Osteocyte (in vitro differentiated cells): ENCODE measurements at regions not wholly inside any gene's neighbourhood (a gene's known extent, or its start where the extent isn't known, plus 50 kb on each side); places are given as distances from the start of the nearest gene placed in this dataset.

Experiments used
- DNase-seq: peaks from one replicate; pipeline ENCODE4 v3.0.0; 2021; ENCODE audit warnings: mixed read lengths; ENCODE audit not compliant: unreplicated experiment; ENCODE audit errors: extremely low spot score
- H3K27ac Mint-ChIP-seq: one replicate; pipeline ENCODE4 v1.8.0; 2021; ENCODE audit warnings: mild to moderate bottlenecking, mixed read lengths; ENCODE audit not compliant: unreplicated experiment
- H3K27me3 Mint-ChIP-seq: one replicate; pipeline ENCODE4 v1.8.0; 2021; ENCODE audit warnings: mixed read lengths; ENCODE audit not compliant: unreplicated experiment
- H3K36me3 Mint-ChIP-seq: one replicate; pipeline ENCODE4 v1.8.0; 2021; ENCODE audit warnings: mixed read lengths; ENCODE audit not compliant: unreplicated experiment
- H3K4me1 Mint-ChIP-seq: one replicate; pipeline ENCODE4 v1.8.0; 2021; ENCODE audit warnings: mixed read lengths; ENCODE audit not compliant: unreplicated experiment
- H3K4me3 Mint-ChIP-seq: one replicate; pipeline ENCODE4 v1.8.0; 2021; ENCODE audit warnings: mild to moderate bottlenecking, moderate library complexity, mixed read lengths; ENCODE audit not compliant: unreplicated experiment
- H3K9me3 Mint-ChIP-seq: one replicate; pipeline ENCODE4 v1.8.0; 2021; ENCODE audit warnings: mixed read lengths; ENCODE audit not compliant: unreplicated experiment
- TF ChIP-seq, protein P1 (sequence below): fragments of 200-600 bp; sonication (generic); IDR thresholded peaks from 2 replicates; pipeline ENCODE4 v1.5.0; 2021; ENCODE audit warnings: antibody characterized with exemption, mild to moderate bottlenecking, moderate library complexity

DNA sequence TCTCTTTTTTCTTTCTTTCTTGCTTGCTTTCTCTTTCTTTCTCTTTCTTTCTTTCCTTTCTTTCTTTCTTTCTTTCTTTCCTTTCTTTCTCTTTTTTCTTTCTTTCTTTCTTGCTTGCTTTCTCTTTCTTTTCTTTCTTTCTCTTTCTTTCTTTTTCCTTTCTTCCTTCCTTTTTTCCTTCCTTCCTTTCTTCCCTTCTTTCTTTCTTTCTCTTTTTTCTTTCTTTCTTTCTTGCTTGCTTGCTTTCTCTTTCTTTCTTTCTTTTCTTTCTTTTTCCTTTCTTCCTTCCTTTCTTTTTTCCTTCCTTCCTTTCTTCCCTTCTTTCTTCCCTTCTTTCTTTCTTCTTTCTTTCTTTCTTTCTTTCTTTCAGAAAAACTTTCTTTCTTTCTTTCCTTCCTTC is 108.1 kb upstream of the SHOX start:
- no peaks in the 10 kb centered on the region for H3K36me3 Mint-ChIP-seq
- H3K9me3 Mint-ChIP-seq, result no peaks in the 10 kb centered on the region
- no peaks in the 10 kb centered on the region for H3K4me1 Mint-ChIP-seq
- no peak overlapping the region for H3K4me3 Mint-ChIP-seq
- TF ChIP-seq, protein P1, sequence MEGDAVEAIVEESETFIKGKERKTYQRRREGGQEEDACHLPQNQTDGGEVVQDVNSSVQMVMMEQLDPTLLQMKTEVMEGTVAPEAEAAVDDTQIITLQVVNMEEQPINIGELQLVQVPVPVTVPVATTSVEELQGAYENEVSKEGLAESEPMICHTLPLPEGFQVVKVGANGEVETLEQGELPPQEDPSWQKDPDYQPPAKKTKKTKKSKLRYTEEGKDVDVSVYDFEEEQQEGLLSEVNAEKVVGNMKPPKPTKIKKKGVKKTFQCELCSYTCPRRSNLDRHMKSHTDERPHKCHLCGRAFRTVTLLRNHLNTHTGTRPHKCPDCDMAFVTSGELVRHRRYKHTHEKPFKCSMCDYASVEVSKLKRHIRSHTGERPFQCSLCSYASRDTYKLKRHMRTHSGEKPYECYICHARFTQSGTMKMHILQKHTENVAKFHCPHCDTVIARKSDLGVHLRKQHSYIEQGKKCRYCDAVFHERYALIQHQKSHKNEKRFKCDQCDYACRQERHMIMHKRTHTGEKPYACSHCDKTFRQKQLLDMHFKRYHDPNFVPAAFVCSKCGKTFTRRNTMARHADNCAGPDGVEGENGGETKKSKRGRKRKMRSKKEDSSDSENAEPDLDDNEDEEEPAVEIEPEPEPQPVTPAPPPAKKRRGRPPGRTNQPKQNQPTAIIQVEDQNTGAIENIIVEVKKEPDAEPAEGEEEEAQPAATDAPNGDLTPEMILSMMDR, result no peak
- H3K27ac Mint-ChIP-seq, result no peak overlapping the region
- no peak for DNase-seq
- H3K27me3 Mint-ChIP-seq, result peaks cover 2% of the 10 kb centered on the region

DNA sequence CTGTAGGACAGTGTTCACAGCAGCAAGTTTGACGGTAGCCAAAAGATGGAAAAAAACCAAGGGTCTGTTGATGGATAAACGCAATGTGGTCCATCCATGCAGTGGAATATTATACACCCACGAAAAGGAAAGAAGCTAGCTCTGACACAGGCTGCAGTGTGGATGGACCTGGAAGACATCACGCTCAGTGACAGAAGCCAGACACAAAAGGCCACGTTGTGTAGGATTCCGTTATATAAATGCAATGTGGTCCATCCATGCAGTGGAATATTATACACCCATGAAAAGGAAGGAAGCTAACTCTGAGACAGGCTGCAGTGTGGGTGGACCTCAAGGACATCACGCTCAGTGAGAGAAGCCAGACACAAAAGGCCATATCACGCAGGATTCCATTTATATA is 105.5 kb upstream of the SHOX start:
- TF ChIP-seq, protein P1, result no peak
- Mint-ChIP-seq H3K4me3 (no peak overlapping the region), H3K36me3 (no peaks in the 10 kb centered on the region), H3K27me3 (no peaks in the 10 kb centered on the region), H3K27ac (no peak overlapping the region), H3K4me1 (no peaks in the 10 kb centered on the region), H3K9me3 (no peaks in the 10 kb centered on the region)
- DNase-seq, result no peak

DNA sequence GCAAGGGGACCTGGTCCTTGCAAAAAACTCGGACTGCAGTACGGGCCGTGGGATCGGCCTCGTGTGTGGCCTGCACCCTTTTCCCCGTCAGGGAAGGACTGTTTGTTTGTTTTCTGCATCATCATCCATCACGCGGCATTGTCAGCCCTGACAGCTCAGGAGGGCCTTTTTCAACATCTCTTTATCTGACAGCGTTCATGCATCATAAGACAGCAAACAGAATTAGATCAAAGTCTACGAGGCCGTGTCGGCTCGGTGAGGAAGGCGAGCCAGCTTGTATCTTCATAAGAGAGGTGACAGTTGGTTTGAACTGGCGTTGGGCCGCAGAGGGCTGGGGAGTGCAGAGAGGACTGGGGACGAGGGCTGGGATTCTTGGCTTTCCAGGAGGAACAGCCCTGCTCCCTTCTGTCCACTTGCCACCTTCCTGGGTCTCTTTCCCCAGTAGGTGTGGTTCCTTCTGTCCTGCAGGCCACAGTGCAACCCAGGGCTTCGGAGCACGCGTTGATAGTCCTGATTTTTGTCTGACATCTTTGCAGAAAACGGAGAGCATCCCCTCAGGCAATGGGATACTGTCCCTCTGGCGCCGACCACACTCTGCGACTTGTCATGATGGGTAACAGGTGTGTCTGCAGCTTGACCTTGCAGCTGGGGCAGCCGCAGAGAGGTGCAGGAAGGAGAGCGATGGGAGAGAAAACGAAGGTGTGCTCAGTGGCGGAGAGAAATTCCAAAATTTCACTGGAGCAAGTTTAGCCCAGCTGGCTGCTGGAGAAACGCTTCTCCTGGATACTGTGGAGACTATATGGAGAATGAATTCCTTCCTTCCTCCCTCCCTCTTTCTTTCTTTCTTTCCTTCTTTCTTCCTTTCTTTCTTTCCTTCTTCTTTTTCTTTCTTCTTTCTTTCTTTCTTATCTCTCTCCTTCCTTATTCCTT is 104.0 kb upstream of the SHOX start:
- H3K27me3 Mint-ChIP-seq, result no peaks in the 10 kb centered on the region
- H3K9me3 Mint-ChIP-seq, result no peaks in the 10 kb centered on the region
- no peaks in the 10 kb centered on the region for H3K4me1 Mint-ChIP-seq
- TF ChIP-seq, protein P1, result no peak
- DNase-seq, result no peak
- H3K4me3 Mint-ChIP-seq, result no peak overlapping the region
- no peaks in the 10 kb centered on the region for H3K36me3 Mint-ChIP-seq
- H3K27ac Mint-ChIP-seq, result no peak overlapping the region

DNA sequence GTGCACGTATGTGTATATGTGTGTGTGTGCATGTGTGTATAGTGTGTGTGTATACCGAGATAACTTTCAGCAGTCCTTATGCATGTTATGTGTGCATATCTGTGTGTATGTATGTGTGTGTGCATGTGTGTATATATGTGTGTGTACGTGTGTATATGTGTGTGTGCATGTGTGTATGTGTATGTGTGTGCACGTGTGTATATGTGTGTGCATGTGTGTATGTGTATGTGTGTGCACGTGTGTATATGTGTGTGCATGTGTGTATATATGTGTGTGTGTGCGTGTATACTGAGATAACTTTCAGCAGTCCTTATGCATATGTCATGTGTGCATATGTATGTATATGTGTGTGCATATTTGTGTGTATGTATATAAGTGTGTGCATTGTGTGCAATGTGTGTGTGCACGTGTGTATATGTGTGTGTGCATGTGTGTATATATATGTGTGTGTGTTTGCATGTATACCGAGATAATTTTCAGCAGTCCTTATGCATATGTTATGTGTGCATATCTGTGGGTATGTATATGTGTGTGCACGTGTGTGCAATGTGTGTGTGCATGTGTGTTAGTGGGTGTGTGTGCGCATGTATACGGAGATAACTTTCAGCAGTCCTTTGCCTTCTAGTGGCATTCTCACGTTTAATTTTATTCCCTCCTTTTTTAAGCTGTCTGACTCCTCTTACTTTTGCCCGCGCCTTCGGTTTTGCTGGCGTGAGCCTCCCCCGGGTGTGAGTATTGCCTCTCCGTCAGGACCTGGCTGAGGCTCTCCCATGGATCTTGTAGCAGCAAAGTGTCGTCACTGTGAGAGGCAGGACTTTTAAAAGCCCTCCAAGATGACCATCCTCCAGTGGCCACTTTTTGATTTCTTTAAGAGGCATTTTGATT is 99.6 kb upstream of the SHOX start:
- no peak for DNase-seq
- Mint-ChIP-seq H3K27me3 (no peaks in the 10 kb centered on the region), H3K36me3 (no peaks in the 10 kb centered on the region), H3K27ac (no peak overlapping the region), H3K9me3 (no peaks in the 10 kb centered on the region), H3K4me1 (no peaks in the 10 kb centered on the region), H3K4me3 (no peak overlapping the region)
- TF ChIP-seq, protein P1, result no peak

DNA sequence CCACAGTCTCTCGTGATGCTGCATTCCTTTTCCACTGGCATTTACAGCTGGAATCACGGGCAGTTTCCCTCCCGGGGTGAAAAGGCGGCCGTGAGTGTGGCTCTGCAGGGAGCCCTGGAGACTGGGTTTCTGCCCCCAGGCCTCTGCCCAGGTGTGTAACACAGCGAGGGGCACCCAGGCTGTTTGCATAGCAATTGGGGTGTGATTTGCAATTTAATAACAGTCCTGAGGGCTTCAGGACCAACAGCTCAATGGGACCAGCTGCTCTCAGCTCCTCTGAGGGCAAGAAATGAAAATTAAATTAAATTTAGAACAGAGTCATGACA is 99.0 kb upstream of the SHOX start:
- Mint-ChIP-seq H3K27ac (no peak overlapping the region), H3K36me3 (no peaks in the 10 kb centered on the region), H3K9me3 (no peaks in the 10 kb centered on the region), H3K4me3 (no peak overlapping the region), H3K4me1 (no peaks in the 10 kb centered on the region), H3K27me3 (no peaks in the 10 kb centered on the region)
- DNase-seq, result no peak
- TF ChIP-seq, protein P1, result no peak
